ENCODE measurements at regions not wholly inside any gene's neighbourhood (a gene's known extent, or its start where the extent isn't known, plus 50 kb on each side); places are given as distances from the start of the nearest gene placed in this dataset.

DNA sequence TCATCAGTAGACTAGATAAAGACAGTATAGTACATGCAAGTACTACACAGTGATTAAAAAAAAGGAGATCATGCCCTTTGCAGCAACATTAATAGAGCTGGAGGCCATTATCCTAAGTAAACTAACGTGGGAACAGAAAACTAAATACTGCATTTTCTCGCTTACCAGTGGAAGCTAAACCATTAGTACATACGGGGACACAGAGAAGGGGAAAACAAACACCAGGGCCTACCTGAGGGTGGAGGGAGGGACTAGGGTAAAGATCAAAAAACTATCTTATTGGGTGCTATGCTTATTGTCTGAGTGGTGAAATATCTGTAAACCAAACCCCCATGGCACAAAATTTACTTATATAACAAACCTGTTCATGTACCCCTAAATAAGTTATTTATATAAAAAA, 836.9 kb downstream of the SH3BGRL start:
- CTCF ChIA-PET: no interaction called here
- no peaks in the 10 kb centered on the region for H3K27me3 ChIP-seq (ENCODE audit: control insufficient read depth, insufficient read depth, low read length)
- no peak overlapping the region for H3K23ac ChIP-seq (ENCODE audit: low read depth, low read length)
- intact Hi-C loops (cut with micrococcal nuclease) (no loop called here), dilution Hi-C loops (cut with HindIII; ENCODE audit: low sequenced_read_pairs, unreplicated experiment) (no loop called here), in situ Hi-C loops (cut with MboI; ENCODE audit: low sequenced_read_pairs) (no loop called here)
- H3K18ac ChIP-seq (ENCODE audit: low read depth, low read length): no peak overlapping the region
- no peak overlapping the region for H2BK20ac ChIP-seq (ENCODE audit: low read depth, low read length)
- H3K4me1 ChIP-seq (ENCODE audit: control insufficient read depth, insufficient read depth, low read length): no peaks in the 10 kb centered on the region
- no CpG with 5 or more reads among the region's 3 CpGs for WGBS, 2 experiments (ENCODE audit: extremely low coverage in 2 of 2, insufficient read length in 1 of 2)
- no peak overlapping the region for H3K14ac ChIP-seq (replicated peaks; ENCODE audit: low read depth, low read length)
- no peak overlapping the region for H3K9ac ChIP-seq (ENCODE audit: low read depth, low read length)
- no peak overlapping the region for H2AK9ac ChIP-seq (replicated peaks; ENCODE audit: low read depth, low read length, poor library complexity)
- H3K36me3 ChIP-seq (ENCODE audit: control insufficient read depth, insufficient read depth, low read length): no peaks in the 10 kb centered on the region
- no peak overlapping the region for H3K56ac ChIP-seq (ENCODE audit: extremely low read depth, insufficient read depth, low read length)
- H2BK120ac ChIP-seq (ENCODE audit: low read depth, low read length): no peak overlapping the region
- H2BK5ac ChIP-seq (ENCODE audit: low read depth, low read length, poor library complexity, severe bottlenecking): no peak overlapping the region
- BruUV-seq (replicated peaks): no TSS peak
- no peaks in the 10 kb centered on the region for H4K20me1 ChIP-seq (ENCODE audit: insufficient read depth, low read length)
- H3K27ac ChIP-seq (ENCODE audit: insufficient read depth, low read length): no peak overlapping the region
- H4K91ac ChIP-seq (ENCODE audit: insufficient read depth, low read depth, low read length): no peak overlapping the region
- no peaks in the 10 kb centered on the region for H3K9me1 ChIP-seq (ENCODE audit: insufficient read depth, low read length)
- POLR2A ChIA-PET (ENCODE audit: unreplicated experiment): no interaction called here
- H4K5ac ChIP-seq (ENCODE audit: low read depth, low read length): no peak overlapping the region
- 0 out of 2 replicates have a peak, but pooled peaks cover 1% of the 10 kb centered on the region for H3K9me3 ChIP-seq (ENCODE audit: control insufficient read depth, insufficient read depth, low read length)
- no peak overlapping the region for H3K4ac ChIP-seq (ENCODE audit: low read depth, low read length)
- no peak overlapping the region for H2AK5ac ChIP-seq (ENCODE audit: low read depth, low read length)
- H4K8ac ChIP-seq (ENCODE audit: low read depth in 2 of 2, low read length in 2 of 2): no peak overlapping the region
- H2AFZ ChIP-seq (replicated peaks; ENCODE audit: low read length, poor library complexity): no peak overlapping the region
- H3K79me1 ChIP-seq (ENCODE audit: low read depth in 1 of 2, low read length in 2 of 2): no peaks in the 10 kb centered on the region
- H3K4me3 ChIP-seq (ENCODE audit: insufficient read depth, low read depth, low read length): no peak overlapping the region
- TF ChIP-seq SMC3 (IDR thresholded peaks at IDR 0.05; ENCODE audit: low read depth, low read length) (no peak), MAZ (IDR thresholded peaks at IDR 0.05; ENCODE audit: borderline replicate concordance, low read depth, low read length) (no peak), POLR2A (IDR thresholded peaks at IDR 0.05; ENCODE audit: low read depth, low read length) (no peak), RAD21 (IDR thresholded peaks at IDR 0.05; ENCODE audit: low read length) (no peak), MXI1 (IDR thresholded peaks at IDR 0.05; ENCODE audit: borderline replicate concordance, low read depth, low read length) (no peak), RCOR1 (IDR thresholded peaks at IDR 0.05; ENCODE audit: insufficient replicate concordance, low read length) (no peak), BHLHE40 (IDR thresholded peaks at IDR 0.05; ENCODE audit: low read depth, low read length) (no peak), CHD1 (IDR thresholded peaks at IDR 0.05; ENCODE audit: low read depth, low read length) (no peak), RFX5 (IDR thresholded peaks at IDR 0.05; ENCODE audit: low read depth, low read length) (no peak), NFE2L2 (IDR thresholded peaks at IDR 0.05; ENCODE audit: low read depth, low read length) (no peak)
- TF ChIP-seq, protein P1, sequence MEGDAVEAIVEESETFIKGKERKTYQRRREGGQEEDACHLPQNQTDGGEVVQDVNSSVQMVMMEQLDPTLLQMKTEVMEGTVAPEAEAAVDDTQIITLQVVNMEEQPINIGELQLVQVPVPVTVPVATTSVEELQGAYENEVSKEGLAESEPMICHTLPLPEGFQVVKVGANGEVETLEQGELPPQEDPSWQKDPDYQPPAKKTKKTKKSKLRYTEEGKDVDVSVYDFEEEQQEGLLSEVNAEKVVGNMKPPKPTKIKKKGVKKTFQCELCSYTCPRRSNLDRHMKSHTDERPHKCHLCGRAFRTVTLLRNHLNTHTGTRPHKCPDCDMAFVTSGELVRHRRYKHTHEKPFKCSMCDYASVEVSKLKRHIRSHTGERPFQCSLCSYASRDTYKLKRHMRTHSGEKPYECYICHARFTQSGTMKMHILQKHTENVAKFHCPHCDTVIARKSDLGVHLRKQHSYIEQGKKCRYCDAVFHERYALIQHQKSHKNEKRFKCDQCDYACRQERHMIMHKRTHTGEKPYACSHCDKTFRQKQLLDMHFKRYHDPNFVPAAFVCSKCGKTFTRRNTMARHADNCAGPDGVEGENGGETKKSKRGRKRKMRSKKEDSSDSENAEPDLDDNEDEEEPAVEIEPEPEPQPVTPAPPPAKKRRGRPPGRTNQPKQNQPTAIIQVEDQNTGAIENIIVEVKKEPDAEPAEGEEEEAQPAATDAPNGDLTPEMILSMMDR (conservative IDR thresholded peaks at IDR 0.05; ENCODE audit: low read depth, low read length): no peak
- TF ChIP-seq, protein P2, sequence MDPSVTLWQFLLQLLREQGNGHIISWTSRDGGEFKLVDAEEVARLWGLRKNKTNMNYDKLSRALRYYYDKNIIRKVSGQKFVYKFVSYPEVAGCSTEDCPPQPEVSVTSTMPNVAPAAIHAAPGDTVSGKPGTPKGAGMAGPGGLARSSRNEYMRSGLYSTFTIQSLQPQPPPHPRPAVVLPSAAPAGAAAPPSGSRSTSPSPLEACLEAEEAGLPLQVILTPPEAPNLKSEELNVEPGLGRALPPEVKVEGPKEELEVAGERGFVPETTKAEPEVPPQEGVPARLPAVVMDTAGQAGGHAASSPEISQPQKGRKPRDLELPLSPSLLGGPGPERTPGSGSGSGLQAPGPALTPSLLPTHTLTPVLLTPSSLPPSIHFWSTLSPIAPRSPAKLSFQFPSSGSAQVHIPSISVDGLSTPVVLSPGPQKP (IDR thresholded peaks at IDR 0.05; ENCODE audit: borderline replicate concordance, low read depth, low read length): no peak
- no peak overlapping the region for H2BK15ac ChIP-seq (ENCODE audit: low read depth, low read length)
- ATAC-seq (ENCODE audit: low read depth): no peak
- DNase-seq: no peak
- no peak overlapping the region for H3K4me2 ChIP-seq (ENCODE audit: low read depth, low read length)
